IPS DF 4.7 (cell line): ENCODE measurements at regions not wholly inside any gene's neighbourhood (a gene's known extent, or its start where the extent isn't known, plus 50 kb on each side); places are given as distances from the start of the nearest gene placed in this dataset.
"Not testable (repeated sequence)": the region's sequence is repeated elsewhere in the genome, so short reads cannot be mapped to it uniquely, and the experiment has no call there.

ENCODE experiments used
- DNase-seq: peaks from one replicate; pipeline ENCODE4 v3.0.0-alpha.2; 2013; ENCODE audit warnings: low spot score; ENCODE audit errors: extremely low read depth

DNA sequence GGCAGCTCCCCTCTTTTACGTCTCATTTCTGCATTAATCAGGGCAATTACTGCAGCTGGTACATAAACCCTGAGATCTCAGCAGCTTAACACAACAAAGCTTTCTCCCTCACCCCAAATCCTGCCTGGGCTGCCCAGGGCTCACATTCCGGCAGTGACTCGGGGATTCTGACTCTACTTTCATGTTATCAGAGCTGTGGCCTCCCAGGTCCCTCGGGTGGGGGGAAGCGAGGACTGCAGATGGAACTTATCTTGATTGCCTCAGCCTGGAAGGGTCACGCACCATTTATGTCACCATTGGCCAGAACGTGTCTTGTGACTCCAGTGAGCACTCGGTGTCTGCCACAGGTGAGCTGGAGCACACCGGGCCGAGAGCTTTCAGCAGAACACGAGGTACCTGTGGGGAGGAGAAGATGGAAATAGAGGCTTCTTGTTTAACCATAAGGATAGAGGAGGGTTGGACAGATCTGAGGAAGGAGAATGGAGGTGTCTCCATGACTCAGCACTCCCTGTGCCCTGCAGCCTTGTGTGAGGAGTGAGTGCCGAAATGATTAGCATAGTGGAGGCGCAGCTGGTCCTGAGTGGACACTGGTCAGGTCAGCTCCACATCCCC lies 88.5 kb upstream of the EXOC2 start:
- DNase-seq: no peak

DNA sequence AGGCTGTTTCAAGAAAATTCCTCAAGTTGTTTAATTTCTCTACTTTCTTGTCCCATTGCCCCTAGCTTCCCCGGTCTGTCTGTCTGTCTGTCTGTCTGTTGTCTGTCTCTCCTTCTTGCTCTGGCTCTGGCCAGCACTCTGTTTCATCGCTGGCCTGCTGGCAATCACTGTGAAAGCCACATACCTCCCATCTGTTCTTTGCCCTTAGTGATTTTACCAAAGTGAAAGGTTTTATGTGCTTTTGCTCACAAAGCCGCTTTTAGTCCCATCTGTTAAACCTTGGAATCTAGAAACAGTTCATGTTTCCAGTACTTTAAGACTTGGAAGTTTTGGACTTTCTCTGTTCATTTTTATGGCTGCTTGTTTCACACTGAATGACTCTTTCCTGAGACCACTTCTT lies 87.8 kb upstream of the EXOC2 start:
- no peak for DNase-seq

- DNase-seq: no peak
Measured at GRCh38 chr6:776951-777350, 84.0 kb upstream of the EXOC2 start.

- no peak for DNase-seq
Measured at GRCh38 chr6:776528-776931, 83.6 kb upstream of the EXOC2 start.

- no peak for DNase-seq
Measured at GRCh38 chr6:775863-776262, 82.9 kb upstream of the EXOC2 start.

DNA sequence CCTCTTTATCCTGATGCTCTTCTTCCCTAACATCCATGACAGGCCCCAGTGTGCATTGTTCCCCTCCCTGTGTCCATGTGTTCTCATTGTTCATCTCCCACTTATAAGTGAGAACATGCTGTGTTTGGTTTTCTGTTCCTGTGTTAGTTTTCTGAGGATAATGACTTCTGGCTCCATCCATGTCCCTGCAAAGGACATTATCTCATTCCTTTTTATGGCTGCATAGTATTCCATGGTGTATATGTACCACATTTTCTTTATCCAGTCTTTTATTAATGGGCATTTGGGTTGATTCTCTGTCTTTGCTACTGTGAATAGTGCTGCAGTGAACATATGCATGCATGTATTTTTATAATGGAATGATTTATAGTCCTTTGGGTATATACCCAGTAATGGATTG lies 78.7 kb upstream of the EXOC2 start:
- not testable (repeated sequence) for DNase-seq

- DNase-seq: no peak
Measured at GRCh38 chr6:767755-768512, 75.0 kb upstream of the EXOC2 start.

- DNase-seq: no peak
Measured at GRCh38 chr6:766625-767024, 73.7 kb upstream of the EXOC2 start.

DNA sequence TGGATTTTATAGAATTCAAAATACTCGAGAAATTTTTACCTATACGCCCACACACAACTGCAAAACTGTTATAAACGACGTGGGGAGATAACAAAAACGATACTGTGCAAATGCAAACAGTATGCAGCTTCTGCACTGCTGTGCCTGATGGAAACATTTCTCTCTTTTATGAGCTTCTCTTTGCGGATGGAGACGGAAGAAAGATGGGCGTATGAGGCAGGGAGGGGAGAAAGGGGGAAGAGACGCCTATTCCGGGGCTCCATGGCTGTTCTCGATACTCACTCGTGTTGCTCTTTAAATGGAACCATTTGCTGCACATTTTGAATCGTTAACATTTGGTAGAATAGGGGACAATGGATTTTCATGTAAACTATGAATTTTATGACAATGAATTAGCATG lies 69.1 kb upstream of the EXOC2 start:
- DNase-seq: no peak

- no peak for DNase-seq
Measured at GRCh38 chr6:760982-761955, 68.3 kb upstream of the EXOC2 start.

GRCh38 chr6:759729-760128 lies 66.8 kb upstream of the EXOC2 start:
- DNase-seq: no peak

GRCh38 chr6:756224-756623 lies 63.3 kb upstream of the EXOC2 start:
- DNase-seq: no peak

- DNase-seq: no peak
Measured at GRCh38 chr6:754202-754601, 61.3 kb upstream of the EXOC2 start.

DNA sequence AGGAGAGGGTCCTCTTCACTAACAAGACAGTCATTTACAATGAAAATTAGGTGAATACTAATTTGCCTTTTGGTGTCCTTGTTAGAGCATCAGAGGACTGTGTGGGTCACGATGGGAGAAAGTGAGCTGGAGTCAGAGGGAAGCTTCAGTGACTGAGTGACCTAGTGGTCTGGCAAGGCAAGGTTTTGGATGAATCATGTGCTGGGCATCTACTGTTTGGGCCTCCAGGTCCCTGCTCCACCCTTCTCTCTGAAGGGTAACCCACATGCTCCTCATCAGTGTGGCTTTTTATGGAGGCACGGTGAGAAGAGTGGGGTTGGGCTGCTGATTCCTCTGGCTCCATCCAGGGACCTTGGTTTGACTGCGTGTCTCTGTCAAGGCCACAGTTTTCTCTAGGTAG lies 60.5 kb upstream of the EXOC2 start:
- no peak for DNase-seq

GRCh38 chr6:752438-752837 lies 59.5 kb upstream of the EXOC2 start:
- DNase-seq: no peak

DNA sequence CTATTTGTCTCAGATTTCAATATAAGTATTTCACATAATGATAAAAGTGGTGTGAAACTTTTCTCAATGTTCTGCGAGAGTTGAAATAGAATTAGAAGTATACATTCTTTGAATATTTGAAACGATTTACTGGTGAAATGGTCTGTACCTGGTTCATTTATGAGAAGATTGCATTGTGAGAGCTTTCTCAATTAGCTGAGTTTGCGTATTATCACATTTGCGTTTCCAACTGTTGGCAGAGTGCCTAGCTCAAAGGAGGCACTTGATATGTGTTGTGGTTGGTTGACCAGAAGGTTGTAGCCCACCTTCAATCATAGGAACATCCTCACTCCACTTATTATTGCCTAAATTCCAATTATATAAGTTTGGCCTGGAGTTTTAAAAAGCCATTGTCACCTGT lies 58.8 kb upstream of the EXOC2 start:
- no peak for DNase-seq

DNA sequence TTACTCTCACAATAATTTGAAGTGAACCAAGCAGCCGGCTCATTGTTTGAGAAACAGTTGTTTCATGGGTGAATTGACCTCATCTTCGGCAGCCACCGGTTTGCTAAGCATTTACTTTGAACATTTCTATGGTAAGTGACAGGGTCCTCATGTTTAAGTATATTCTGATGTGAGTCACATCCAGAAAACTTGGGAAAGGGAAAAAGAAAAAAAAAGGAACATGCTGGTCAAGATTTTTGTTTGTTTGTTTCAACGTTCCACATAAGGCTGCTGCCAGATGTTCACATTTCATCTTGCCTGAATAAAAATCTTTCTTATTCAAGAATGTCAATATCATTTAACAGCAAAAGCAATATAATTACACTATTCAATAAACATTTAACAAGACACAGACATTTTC lies 55.0 kb upstream of the EXOC2 start:
- DNase-seq: no peak

DNA sequence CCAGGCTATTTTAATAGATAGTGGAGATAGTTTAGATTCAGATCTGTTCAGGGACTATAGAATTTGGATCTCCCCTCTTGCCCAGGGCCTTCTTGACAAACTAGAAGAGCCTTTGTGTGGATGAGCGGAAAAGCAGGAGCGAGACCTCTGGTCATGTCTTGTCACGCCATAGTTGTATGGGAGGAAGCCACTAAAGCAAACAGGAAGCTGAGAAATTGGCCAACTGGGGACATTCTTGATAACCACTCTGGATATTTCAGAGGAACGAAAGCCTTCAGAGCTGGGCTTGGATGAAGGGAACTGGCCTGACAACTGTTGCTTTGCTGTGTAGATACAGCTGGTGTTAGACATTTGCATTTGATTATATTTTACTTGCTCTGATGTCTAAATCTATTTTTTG lies 54.1 kb upstream of the EXOC2 start:
- no peak for DNase-seq

- DNase-seq: no peak
Measured at GRCh38 chr6:744666-745353, 51.9 kb upstream of the EXOC2 start.

DNA sequence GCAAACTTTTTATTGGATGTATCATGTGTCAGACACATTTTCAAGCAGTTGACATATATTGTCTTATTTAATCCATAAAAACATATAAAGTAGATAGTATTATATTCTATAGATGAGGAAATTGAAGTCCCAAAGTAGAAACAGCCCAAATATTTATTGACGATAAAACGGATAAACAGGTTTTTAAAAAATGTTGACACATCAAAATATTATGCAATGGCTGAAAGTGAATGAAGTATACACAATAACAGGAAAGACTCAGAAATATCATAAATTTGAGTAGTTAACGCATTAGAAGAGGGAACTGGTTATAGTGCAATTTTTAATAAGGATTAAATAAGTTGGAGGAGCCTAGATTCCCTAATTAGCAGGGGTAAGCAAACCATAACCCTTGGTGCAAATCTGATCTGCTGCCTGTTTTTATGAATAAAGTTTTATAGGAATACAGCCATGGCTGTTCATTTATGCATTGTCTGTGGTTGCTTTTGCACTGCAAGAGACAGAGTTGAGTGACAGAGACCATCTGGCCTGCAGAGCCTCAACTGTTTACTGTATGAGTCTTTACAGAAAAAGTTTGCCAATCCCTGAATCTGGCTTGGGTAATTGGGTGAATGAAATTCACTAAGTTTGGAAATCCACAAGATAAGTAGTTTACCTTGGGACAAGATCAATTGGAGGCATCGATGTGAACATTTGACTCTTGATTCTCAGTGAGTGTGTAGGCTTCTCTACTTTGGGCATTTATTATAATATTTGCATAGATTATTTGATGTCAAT lies 50.6 kb upstream of the EXOC2 start:
- DNase-seq: no peak
